H1 (cell line): ENCODE measurements at regions not wholly inside any gene's neighbourhood (a gene's known extent, or its start where the extent isn't known, plus 50 kb on each side); places are given as distances from the start of the nearest gene placed in this dataset.
A peak's percentile ranks its signal among the peaks of the same experiment; 100 is the strongest.
"Not testable (repeated sequence)": the region's sequence is repeated elsewhere in the genome, so short reads cannot be mapped to it uniquely, and the experiment has no call there.

Experiments
- CTCF ChIA-PET: fragments of 300-600 bp; sonication (Branson Sonifier 250); formaldehyde crosslinking; loops from one replicate; lab custom pipeline; 2021; ENCODE audit not compliant: partially characterized antibody; lab: Charles Lee
- POLR2A ChIA-PET: fragments of 300-600 bp; sonication (Branson Sonifier 250); formaldehyde crosslinking; loops from one replicate; lab custom pipeline; 2021; ENCODE audit warnings: inconsistent platforms; ENCODE audit not compliant: partially characterized antibody; lab: Charles Lee
- DNase-seq, 2 experiments: peaks; one replicate each; pipeline versions ENCODE4 v3.0.0 to v3.0.0-alpha.2; 2010 to 2022; ENCODE audit warnings: low spot score in 2 of 2, low read depth in 1 of 2, mixed read lengths in 1 of 2
- FAIRE-seq: peaks from 2 replicates; lab custom pipeline; 2011; peaks lifted over from hg19 to GRCh38; lab: Jason Lieb, UNC
- H2AFZ ChIP-seq: 2 replicates; pipeline ENCODE4 v1.8.1; 2012; ENCODE audit warnings: low read length, inconsistent platforms
- H2AK5ac ChIP-seq: 2 replicates; pipeline ENCODE4 v1.6.1; 2013; ENCODE audit warnings: low read depth, low read length
- H2BK120ac ChIP-seq: replicated peaks from 2 replicates; pipeline ENCODE3; 2013; ENCODE audit warnings: low read depth, low read length, inconsistent platforms
- H2BK12ac ChIP-seq: 2 replicates; pipeline ENCODE4 v1.6.1; 2013; ENCODE audit warnings: low read depth, low read length
- H2BK15ac ChIP-seq: 2 replicates; pipeline ENCODE4 v1.6.1; 2013; ENCODE audit warnings: low read length
- H2BK20ac ChIP-seq: 2 replicates; pipeline ENCODE4 v1.6.1; 2013; ENCODE audit warnings: low read length
- H2BK5ac ChIP-seq: 2 replicates; pipeline ENCODE4 v1.6.1; 2013; ENCODE audit warnings: low read depth, low read length
- H3K14ac ChIP-seq: 2 replicates; pipeline ENCODE4 v1.6.1; 2013; ENCODE audit warnings: inconsistent platforms; ENCODE audit not compliant: insufficient read length
- H3K18ac ChIP-seq: 2 replicates; pipeline ENCODE4 v1.6.1; 2013; ENCODE audit warnings: low read length; ENCODE audit errors: extremely low read depth
- H3K23ac ChIP-seq: 2 replicates; pipeline ENCODE4 v1.6.1; 2013; ENCODE audit warnings: inconsistent platforms; ENCODE audit not compliant: insufficient read length
- H3K23me2 ChIP-seq: 2 replicates; pipeline ENCODE4 v1.6.1; 2013; ENCODE audit warnings: low read depth, low read length
- H3K27ac ChIP-seq: 2 replicates; pipeline ENCODE4 v1.6.1; 2011; ENCODE audit warnings: low read depth, low read length, inconsistent platforms
- H3K27me3 ChIP-seq, 4 experiments: replicated peaks in 1 of 4; 1 replicate in 1 of 4; 2 replicates in 3 of 4; pipeline versions ENCODE4 v1.6.1 to v1.8.1; 2011 to 2013; ENCODE audit warnings: low read length in 3 of 4, mild to moderate bottlenecking in 3 of 4, inconsistent platforms in 2 of 4, mixed read lengths in 2 of 4, moderate library complexity in 1 of 4; ENCODE audit not compliant: control insufficient read depth in 3 of 4, insufficient read depth in 3 of 4; ENCODE audit errors: extremely low read depth in 1 of 4
- H3K36me3 ChIP-seq, 4 experiments: 2 replicates each; pipeline versions ENCODE4 v1.6.1 to v1.8.1; 2011 to 2013; ENCODE audit warnings: mild to moderate bottlenecking in 4 of 4, low read length in 3 of 4, moderate library complexity in 2 of 4, control low read depth in 1 of 4, inconsistent platforms in 1 of 4; ENCODE audit not compliant: insufficient read depth in 4 of 4, control insufficient read depth in 2 of 4
- H3K4ac ChIP-seq: replicated peaks from 2 replicates; pipeline ENCODE3; 2013; ENCODE audit warnings: low read length, low read depth, mixed read lengths, inconsistent platforms; ENCODE audit not compliant: insufficient read length
- H3K4me1 ChIP-seq, 4 experiments: replicated peaks in 1 of 4; 1 replicate in 1 of 4; 2 replicates in 3 of 4; pipeline versions ENCODE4 v1.6.1 to v1.8.1; 2011 to 2013; ENCODE audit warnings: low read length in 3 of 4, inconsistent platforms in 2 of 4, mixed read lengths in 1 of 4; ENCODE audit not compliant: insufficient read depth in 4 of 4, control insufficient read depth in 3 of 4
- H3K4me2 ChIP-seq, 2 experiments: 2 replicates each; pipeline versions ENCODE4 v1.6.1 to v1.8.1; 2011 to 2013; ENCODE audit warnings: low read depth in 2 of 2, low read length in 2 of 2, control low read depth in 1 of 2, inconsistent platforms in 1 of 2, mild to moderate bottlenecking in 1 of 2; ENCODE audit not compliant: insufficient read depth in 1 of 2
- H3K4me3 ChIP-seq, 4 experiments: fragments of 200-600, 300-600 bp in 1 of 4; sonication (generic), shearing (Covaris generic), sonication (Bioruptor Twin) in 1 of 4; 2 replicates each; pipeline versions ENCODE4 v1.5.1 to v1.8.1; 2011 to 2016; ENCODE audit warnings: low read length in 4 of 4, low read depth in 3 of 4, control low read depth in 2 of 4, inconsistent platforms in 2 of 4, mild to moderate bottlenecking in 2 of 4, mixed read lengths in 1 of 4, moderate library complexity in 1 of 4; ENCODE audit not compliant: insufficient read depth in 2 of 4; ENCODE audit errors: extremely low read depth in 1 of 4
- H3K56ac ChIP-seq: replicated peaks from 2 replicates; pipeline ENCODE3; 2013; ENCODE audit warnings: low read depth, mild to moderate bottlenecking, mixed read lengths, low read length, inconsistent platforms; ENCODE audit not compliant: insufficient read length
- H3K79me1 ChIP-seq: 2 replicates; pipeline ENCODE4 v1.6.1; 2013; ENCODE audit warnings: low read depth, low read length, control low read depth
- H3K79me2 ChIP-seq, 2 experiments: 2 replicates each; pipeline versions ENCODE4 v1.6.1 to v1.8.1; 2012 to 2013; ENCODE audit warnings: low read length in 2 of 2, mild to moderate bottlenecking in 2 of 2, inconsistent platforms in 1 of 2; ENCODE audit not compliant: insufficient read depth in 2 of 2, control insufficient read depth in 1 of 2
- H3K9ac ChIP-seq, 4 experiments: replicated peaks in 1 of 4; 1 replicate in 1 of 4; 2 replicates in 3 of 4; pipeline versions ENCODE4 v1.6.1 to v1.8.1; 2011 to 2013; ENCODE audit warnings: low read depth in 3 of 4, low read length in 3 of 4, control low read depth in 2 of 4, mild to moderate bottlenecking in 2 of 4, moderate library complexity in 2 of 4, inconsistent platforms in 1 of 4; ENCODE audit errors: extremely low read depth in 1 of 4
- H3K9me3 ChIP-seq, 2 experiments: 2 replicates each; pipeline versions ENCODE4 v1.6.1 to v1.8.1; 2012 to 2013; ENCODE audit warnings: mild to moderate bottlenecking in 2 of 2, moderate library complexity in 2 of 2, control low read depth in 1 of 2, inconsistent platforms in 1 of 2, low read depth in 1 of 2, low read length in 1 of 2, mixed read lengths in 1 of 2; ENCODE audit not compliant: insufficient read depth in 2 of 2
- H4K20me1 ChIP-seq, 2 experiments: replicated peaks in 1 of 2; 2 replicates each; pipeline versions ENCODE3 to v1.8.1; 2011 to 2013; ENCODE audit warnings: inconsistent platforms in 2 of 2, low read length in 2 of 2, mild to moderate bottlenecking in 1 of 2; ENCODE audit not compliant: insufficient read depth in 2 of 2, control insufficient read depth in 1 of 2
- H4K5ac ChIP-seq: 2 replicates; pipeline ENCODE4 v1.6.1; 2013; ENCODE audit warnings: low read length, low read depth, mixed read lengths, inconsistent platforms; ENCODE audit not compliant: insufficient read length
- H4K8ac ChIP-seq: 2 replicates; pipeline ENCODE4 v1.8.0; 2013; ENCODE audit warnings: mild to moderate bottlenecking, moderate library complexity, low read length, inconsistent platforms; ENCODE audit not compliant: insufficient read depth; ENCODE audit errors: extremely low read depth
- H4K91ac ChIP-seq: replicated peaks from 2 replicates; pipeline ENCODE3; 2013; ENCODE audit warnings: low read length, mixed read lengths, inconsistent platforms; ENCODE audit not compliant: insufficient read length
- whole genome bisulfite sequencing, 2 experiments: shearing (Covaris generic) in 1 of 2; methylation state at CpG; one replicate each; pipeline versions ENCODE4 v1.1.6 to v1.1.7; 2013 to 2015; ENCODE audit warnings: low lambda C conversion rate in 2 of 2, mixed read lengths in 2 of 2, inconsistent platforms in 1 of 2, low coverage in 1 of 2, missing lambda C conversion rate in 1 of 2; ENCODE audit not compliant: insufficient replicate concordance in 2 of 2, insufficient coverage in 1 of 2, insufficient read length in 1 of 2; ENCODE audit errors: extremely low coverage in 1 of 2, missing lambda C conversion rate in 1 of 2; 5-methylcytosine and 5-hydroxymethylcytosine counted together

DNA sequence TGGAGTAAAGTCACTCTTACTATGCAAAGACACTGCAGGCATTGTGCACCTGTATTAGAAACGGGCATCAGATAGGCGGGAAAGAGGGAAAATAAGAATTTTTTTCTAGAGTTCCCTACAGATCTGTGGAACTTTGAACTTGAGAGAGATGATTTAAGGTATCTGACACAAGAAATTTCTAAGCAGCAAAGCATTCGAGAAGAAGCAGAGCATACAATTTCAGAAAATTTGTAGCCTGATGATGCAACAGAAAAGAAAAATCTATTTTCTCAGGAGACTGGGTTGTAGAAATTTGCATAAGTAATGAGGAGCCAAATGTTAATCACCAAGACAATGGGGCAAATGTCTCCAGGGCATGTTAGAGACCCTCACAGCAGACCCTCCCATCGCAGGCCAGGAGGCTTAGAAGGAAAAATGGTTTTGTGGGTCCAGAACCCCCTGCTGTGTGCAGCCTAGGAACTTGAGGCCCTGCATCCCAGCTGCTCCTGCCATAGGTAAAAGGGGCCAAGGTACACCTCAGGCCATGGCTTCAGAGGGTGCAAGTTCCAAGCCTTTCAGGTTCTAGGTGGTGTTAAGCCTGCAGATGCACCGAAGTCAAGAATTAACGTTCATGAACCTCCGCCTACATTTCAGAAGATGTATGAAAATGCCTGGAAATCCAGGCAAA, 163.5 kb upstream of the GTF2H2 start:
- 85% methylated on average over 4 of the region's 7 CpGs; no CpG with 5 or more reads in 1 of the 2 experiments for WGBS, 2 experiments

More for the DNA sequence above, 163.5 kb upstream of the GTF2H2 start:
- POLR2A ChIA-PET, H2BK20ac ChIP-seq, H3K4me2 ChIP-seq, H3K18ac ChIP-seq, H2BK120ac ChIP-seq, H2BK12ac ChIP-seq, H2AK5ac ChIP-seq, H4K5ac ChIP-seq, H3K9ac ChIP-seq, H3K27ac ChIP-seq, CTCF ChIA-PET, H3K14ac ChIP-seq, H3K79me2 ChIP-seq, H3K4me3 ChIP-seq, H2BK15ac ChIP-seq, H4K91ac ChIP-seq, H3K56ac ChIP-seq, H3K36me3 ChIP-seq, H2BK5ac ChIP-seq, H3K23ac ChIP-seq, H2AFZ ChIP-seq, H3K23me2 ChIP-seq, H3K9me3 ChIP-seq, H3K4me1 ChIP-seq, H4K8ac ChIP-seq, H3K27me3 ChIP-seq, H3K4ac ChIP-seq, H3K79me1 ChIP-seq, FAIRE-seq, H4K20me1 ChIP-seq: not testable (repeated sequence)
- DNase-seq: peak in 1 of 2 experiments; percentile 57
